Colonic mucosa (tissue), 4 donors: ENCODE measurements at regions not wholly inside any gene's neighbourhood (a gene's known extent, or its start where the extent isn't known, plus 50 kb on each side); places are given as distances from the start of the nearest gene placed in this dataset.

ENCODE experiments used
- DNase-seq: peaks from one replicate; pipeline ENCODE4 v3.0.0-alpha.2; 2020
- H3K27ac ChIP-seq: fragments of 200-600 bp; one replicate; pipeline ENCODE4 v1.8.0; 2021
- H3K27me3 ChIP-seq: fragments of 200-600 bp; one replicate; pipeline ENCODE4 v1.8.0; 2021
- H3K36me3 ChIP-seq: fragments of 200-600 bp; one replicate; pipeline ENCODE4 v1.8.0; 2021
- H3K4me1 ChIP-seq: fragments of 200-600 bp; one replicate; pipeline ENCODE4 v1.8.0; 2021; ENCODE audit warnings: mild to moderate bottlenecking
- H3K4me3 ChIP-seq: fragments of 200-600 bp; one replicate; pipeline ENCODE4 v1.8.0; 2021
- H3K9ac ChIP-seq, 2 donors: one replicate each; pipeline ENCODE4 v1.7.0; 2013; ENCODE audit warnings: control low read depth in 2 of 2, low read depth in 2 of 2, low read length in 2 of 2
- H3K9me3 ChIP-seq: fragments of 200-600 bp; one replicate; pipeline ENCODE4 v1.8.0; 2021
- intact Hi-C: fragments of 100-400 bp; cut with DNase I; formaldehyde crosslinking; loops from one replicate; pipeline ENCODE4 v1.14.1; 2022
- TF ChIP-seq, protein P1 (sequence below): fragments of 200-600 bp; IDR thresholded peaks from one replicate; pipeline ENCODE4 v1.8.0; 2022; ENCODE audit warnings: antibody characterized with exemption, mild to moderate bottlenecking
- donor health status: healthy.
- donor health status: DM: no; HTN: no; CAD: no.
- donor health status: DM: no; HTN: no; CAD: no.

DNA sequence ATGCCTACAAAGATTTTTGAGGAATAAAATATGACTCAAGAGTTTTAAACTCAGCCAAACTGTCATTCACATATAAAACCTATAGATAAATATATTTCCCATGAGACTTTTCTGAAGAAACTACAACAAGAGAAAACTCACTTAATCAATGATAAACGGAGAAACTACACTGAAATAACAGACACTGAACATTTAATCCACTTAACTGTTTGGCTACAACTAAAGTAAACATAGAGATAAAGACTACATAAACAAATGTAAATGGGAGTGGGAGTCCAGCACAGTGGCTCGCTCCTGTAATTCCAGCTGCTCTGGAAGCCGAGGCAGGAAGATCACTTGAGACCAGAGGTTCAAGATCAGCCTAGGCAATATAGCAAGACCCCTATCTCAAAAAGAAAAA is 79.2 kb downstream of the MEX3B start:
- H3K36me3 ChIP-seq: no peaks in the 10 kb centered on the region
- intact Hi-C loops: no loop called here
- H3K4me1 ChIP-seq: no peaks in the 10 kb centered on the region
- TF ChIP-seq, protein P1, sequence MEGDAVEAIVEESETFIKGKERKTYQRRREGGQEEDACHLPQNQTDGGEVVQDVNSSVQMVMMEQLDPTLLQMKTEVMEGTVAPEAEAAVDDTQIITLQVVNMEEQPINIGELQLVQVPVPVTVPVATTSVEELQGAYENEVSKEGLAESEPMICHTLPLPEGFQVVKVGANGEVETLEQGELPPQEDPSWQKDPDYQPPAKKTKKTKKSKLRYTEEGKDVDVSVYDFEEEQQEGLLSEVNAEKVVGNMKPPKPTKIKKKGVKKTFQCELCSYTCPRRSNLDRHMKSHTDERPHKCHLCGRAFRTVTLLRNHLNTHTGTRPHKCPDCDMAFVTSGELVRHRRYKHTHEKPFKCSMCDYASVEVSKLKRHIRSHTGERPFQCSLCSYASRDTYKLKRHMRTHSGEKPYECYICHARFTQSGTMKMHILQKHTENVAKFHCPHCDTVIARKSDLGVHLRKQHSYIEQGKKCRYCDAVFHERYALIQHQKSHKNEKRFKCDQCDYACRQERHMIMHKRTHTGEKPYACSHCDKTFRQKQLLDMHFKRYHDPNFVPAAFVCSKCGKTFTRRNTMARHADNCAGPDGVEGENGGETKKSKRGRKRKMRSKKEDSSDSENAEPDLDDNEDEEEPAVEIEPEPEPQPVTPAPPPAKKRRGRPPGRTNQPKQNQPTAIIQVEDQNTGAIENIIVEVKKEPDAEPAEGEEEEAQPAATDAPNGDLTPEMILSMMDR: no peak
- no peak overlapping the region for H3K9ac ChIP-seq
- H3K27me3 ChIP-seq: no peaks in the 10 kb centered on the region
- H3K27ac ChIP-seq: no peak overlapping the region
- no peak overlapping the region for H3K4me3 ChIP-seq
- no peak for DNase-seq
- no peaks in the 10 kb centered on the region for H3K9me3 ChIP-seq

DNA sequence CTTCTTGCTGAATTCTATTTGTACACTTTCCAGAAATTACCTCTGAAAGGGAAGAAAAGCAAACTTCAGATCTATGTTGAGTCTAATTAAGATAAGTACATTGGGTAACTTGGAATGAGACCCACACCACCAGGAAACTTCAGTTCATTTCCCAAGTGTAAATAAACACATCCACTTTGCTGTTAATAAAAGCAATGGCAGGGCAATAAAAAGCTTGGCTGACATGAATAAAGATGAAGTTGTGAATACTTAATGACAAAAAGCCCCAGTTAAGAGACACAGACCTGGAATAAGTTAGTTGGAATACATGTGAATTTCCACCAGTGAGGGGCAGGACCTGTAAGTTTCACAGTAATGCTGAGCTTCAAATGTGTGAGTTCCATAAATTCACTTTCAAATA is 83.3 kb downstream of the MEX3B start:
- no peaks in the 10 kb centered on the region for H3K36me3 ChIP-seq
- no peaks in the 10 kb centered on the region for H3K4me1 ChIP-seq
- H3K4me3 ChIP-seq: no peak overlapping the region
- no peaks in the 10 kb centered on the region for H3K27me3 ChIP-seq
- DNase-seq: no peak
- no peaks in the 10 kb centered on the region for H3K9me3 ChIP-seq
- intact Hi-C loops: no loop called here
- H3K9ac ChIP-seq: no peak overlapping the region
- no peak overlapping the region for H3K27ac ChIP-seq
- TF ChIP-seq, protein P1: no peak

DNA sequence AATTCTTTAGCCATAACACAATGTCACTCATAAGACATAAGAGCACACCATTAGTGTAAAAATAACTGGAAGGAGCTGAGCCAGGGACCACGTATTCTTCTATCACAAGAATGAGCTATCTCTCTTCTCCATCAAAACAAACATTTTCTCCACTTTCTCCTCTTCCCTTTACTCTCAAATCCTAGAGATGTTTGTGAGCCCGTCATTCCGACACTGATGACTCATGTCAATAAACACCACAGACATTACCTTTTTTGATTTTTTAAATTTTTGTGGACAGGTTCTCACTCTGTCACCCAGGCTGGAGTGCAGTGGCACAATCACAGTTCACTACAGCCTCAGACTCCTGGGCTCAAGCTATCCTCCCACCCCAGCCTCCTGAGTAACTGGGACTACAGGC is 86.6 kb downstream of the MEX3B start:
- intact Hi-C loops: no loop called here
- H3K9me3 ChIP-seq: no peaks in the 10 kb centered on the region
- H3K27ac ChIP-seq: no peak overlapping the region
- no peaks in the 10 kb centered on the region for H3K36me3 ChIP-seq
- no peak overlapping the region for H3K9ac ChIP-seq
- DNase-seq: no peak
- TF ChIP-seq, protein P1: no peak
- H3K4me1 ChIP-seq: no peaks in the 10 kb centered on the region
- H3K27me3 ChIP-seq: no peaks in the 10 kb centered on the region
- no peak overlapping the region for H3K4me3 ChIP-seq

DNA sequence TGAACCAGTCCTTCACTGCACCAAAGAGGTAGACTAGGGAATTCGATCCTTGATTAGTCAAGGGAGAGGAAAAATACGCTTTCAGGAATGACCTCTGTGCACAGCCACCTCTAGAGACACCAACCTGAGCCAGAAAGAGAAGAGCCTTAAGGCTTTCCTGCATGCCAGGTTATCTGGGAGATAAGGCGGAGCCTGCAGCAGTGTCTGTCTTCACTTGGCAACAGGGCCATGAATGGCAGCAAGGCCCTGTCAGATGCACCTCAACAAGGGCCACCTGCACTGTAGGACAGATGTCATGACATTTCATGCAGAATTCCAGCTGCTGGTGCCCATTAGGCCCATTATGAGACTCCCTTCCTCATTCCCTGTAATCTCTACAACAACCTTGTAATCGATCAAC is 88.1 kb downstream of the MEX3B start:
- no peaks in the 10 kb centered on the region for H3K27me3 ChIP-seq
- intact Hi-C loops: no loop called here
- TF ChIP-seq, protein P1: no peak
- DNase-seq: no peak
- H3K4me3 ChIP-seq: no peak overlapping the region
- H3K27ac ChIP-seq: no peak overlapping the region
- H3K9ac ChIP-seq: no peak overlapping the region
- no peaks in the 10 kb centered on the region for H3K36me3 ChIP-seq
- H3K9me3 ChIP-seq: no peaks in the 10 kb centered on the region
- H3K4me1 ChIP-seq: no peaks in the 10 kb centered on the region

DNA sequence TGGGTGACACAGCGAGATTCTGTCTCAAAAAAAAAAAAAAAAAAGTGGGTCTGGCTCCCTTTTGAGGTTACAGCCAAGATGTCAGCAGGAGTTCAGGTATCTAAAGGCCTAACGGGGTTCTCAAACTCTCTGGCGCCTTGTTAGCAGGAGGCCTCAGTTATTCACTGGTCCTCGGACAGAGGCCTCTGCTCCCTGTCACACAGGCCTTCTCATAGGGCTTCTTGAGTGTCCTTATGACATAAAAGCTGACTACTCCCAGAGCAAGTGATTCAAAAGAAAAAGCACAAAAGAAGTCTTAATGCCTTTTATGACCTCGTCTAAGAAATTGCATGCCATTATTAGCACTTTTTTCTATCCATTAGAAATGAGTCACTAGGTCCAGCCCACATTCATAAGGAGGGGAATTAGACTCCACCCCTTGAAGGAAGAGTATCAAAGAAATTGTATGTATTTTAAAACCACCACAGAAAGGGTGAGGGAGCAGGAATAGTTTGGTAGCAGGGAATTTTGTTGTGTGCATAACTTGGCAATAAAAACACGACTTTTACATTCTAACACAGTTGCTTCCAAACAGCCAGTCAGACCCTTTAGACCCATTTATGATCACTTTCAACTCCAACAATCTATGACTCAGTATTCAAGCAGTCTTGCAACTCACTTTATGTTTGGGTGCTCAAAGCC is 90.3 kb downstream of the MEX3B start:
- Histone ChIP-seq H3K27me3 (no peaks in the 10 kb centered on the region), H3K4me3 (no peak overlapping the region), H3K27ac (no peak overlapping the region), H3K36me3 (no peaks in the 10 kb centered on the region), H3K4me1 (no peaks in the 10 kb centered on the region), H3K9ac (no peak overlapping the region), H3K9me3 (no peaks in the 10 kb centered on the region)
- TF ChIP-seq, protein P1: no peak
- intact Hi-C loops: no loop called here
- DNase-seq: no peak
